Tibial nerve (tissue), 4 donors: ENCODE measurements at regions not wholly inside any gene's neighbourhood (a gene's known extent, or its start where the extent isn't known, plus 50 kb on each side); places are given as distances from the start of the nearest gene placed in this dataset.

ENCODE experiments used
- DNase-seq, 2 donors: peaks; one replicate each; pipeline ENCODE4 v3.0.0-alpha.2; 2019; ENCODE audit warnings: low spot score in 2 of 2
- H3K27ac ChIP-seq, 4 donors: fragments of 200-600 bp; sonication (generic) in 3 of 4; one replicate each; pipeline ENCODE4 v1.5.1; 2017 to 2019; ENCODE audit warnings: mild to moderate bottlenecking in 1 of 4
- H3K27me3 ChIP-seq, 2 donors: fragments of 200-600 bp; sonication (generic) in 1 of 2; one replicate each; pipeline versions ENCODE4 v1.5.1 to v1.6.0; 2017 to 2019
- H3K36me3 ChIP-seq, 3 donors: fragments of 200-600 bp; sonication (generic); one replicate each; pipeline ENCODE4 v1.5.1; 2018 to 2019
- H3K4me1 ChIP-seq, 4 donors: fragments of 200-600 bp; sonication (generic) in 3 of 4; one replicate each; pipeline ENCODE4 v1.5.1; 2017 to 2019
- H3K4me3 ChIP-seq, 4 donors: fragments of 200-600 bp; sonication (generic) in 3 of 4; one replicate each; pipeline ENCODE4 v1.5.1; 2017 to 2019; ENCODE audit warnings: mild to moderate bottlenecking in 1 of 4, moderate library complexity in 1 of 4
- H3K9me3 ChIP-seq, 4 donors: fragments of 200-600 bp; sonication (generic) in 3 of 4; one replicate each; pipeline ENCODE4 v1.5.1; 2017 to 2019
- CTCF ChIP-seq, 5 experiments: fragments of 200-600 bp in 3 of 5; fragments of 450-650 bp in 2 of 5; sonication (generic) in 3 of 5; IDR thresholded peaks; one replicate each; pipeline ENCODE4 v1.5.1; 2016 to 2019; ENCODE audit warnings: antibody characterized with exemption in 5 of 5, mild to moderate bottlenecking in 3 of 5, moderate library complexity in 2 of 5
- EP300 ChIP-seq, 2 donors: sonication (generic); formaldehyde crosslinking; IDR thresholded peaks; one replicate each; pipeline ENCODE4 v1.6.1; 2017; ENCODE audit warnings: antibody characterized with exemption in 2 of 2, mild to moderate bottlenecking in 1 of 2
- POLR2A ChIP-seq, 2 donors: fragments of 450-650 bp; IDR thresholded peaks; one replicate each; pipeline ENCODE4 v1.6.1; 2017; ENCODE audit warnings: antibody characterized with exemption in 2 of 2, mild to moderate bottlenecking in 2 of 2, moderate library complexity in 2 of 2
- WGBS, 2 donors: methylation state at CpG; one replicate each; pipeline ENCODE4 v1.1.5; 2018; 5-methylcytosine and 5-hydroxymethylcytosine counted together

- no peak for DNase-seq
- Histone ChIP-seq H3K4me1 (no peaks in the 10 kb centered on the region), H3K27ac (no peak overlapping the region), H3K4me3 (no peak overlapping the region), H3K9me3 (no peaks in the 10 kb centered on the region), H3K27me3 (no peaks in the 10 kb centered on the region), H3K36me3 (no peaks in the 10 kb centered on the region)
- TF ChIP-seq EP300 (IDR thresholded peaks at IDR 0.05) (no peak), POLR2A (IDR thresholded peaks at IDR 0.05) (no peak), CTCF (IDR thresholded peaks at IDR 0.05) (no peak)
Measured at GRCh38 chr2:116680256-116680936, 1134.1 kb upstream of the DDX18 start.

- Histone ChIP-seq H3K27me3 (no peaks in the 10 kb centered on the region), H3K4me1 (no peaks in the 10 kb centered on the region), H3K36me3 (no peaks in the 10 kb centered on the region), H3K27ac (no peak overlapping the region), H3K9me3 (peaks cover 0 to 6% (median 0%) of the 10 kb centered on the region in 4 donors), H3K4me3 (no peak overlapping the region)
- TF ChIP-seq EP300 (IDR thresholded peaks at IDR 0.05) (no peak), POLR2A (IDR thresholded peaks at IDR 0.05) (no peak), CTCF (IDR thresholded peaks at IDR 0.05) (no peak)
- no peak for DNase-seq
Measured at GRCh38 chr2:116687371-116687770, 1127.1 kb upstream of the DDX18 start.

- Histone ChIP-seq H3K27ac (no peak overlapping the region), H3K27me3 (no peaks in the 10 kb centered on the region), H3K36me3 (no peaks in the 10 kb centered on the region), H3K4me1 (no peaks in the 10 kb centered on the region), H3K4me3 (no peak overlapping the region), H3K9me3 (peaks cover 0 to 6% (median 0%) of the 10 kb centered on the region in 4 donors)
- no peak for DNase-seq
- WGBS, 2 donors: 50 to 65% methylated on average over 2 of the region's 2 CpGs
- TF ChIP-seq POLR2A (IDR thresholded peaks at IDR 0.05): no peak
- no peak for TF ChIP-seq CTCF (IDR thresholded peaks at IDR 0.05)
- TF ChIP-seq EP300 (IDR thresholded peaks at IDR 0.05): no peak
Measured at GRCh38 chr2:116692988-116693387, 1121.5 kb upstream of the DDX18 start.

- Histone ChIP-seq H3K9me3 (no peaks in the 10 kb centered on the region), H3K4me1 (no peaks in the 10 kb centered on the region), H3K27ac (no peak overlapping the region), H3K4me3 (no peak overlapping the region), H3K27me3 (no peaks in the 10 kb centered on the region), H3K36me3 (no peaks in the 10 kb centered on the region)
- TF ChIP-seq CTCF (IDR thresholded peaks at IDR 0.05) (no peak), EP300 (IDR thresholded peaks at IDR 0.05) (no peak), POLR2A (IDR thresholded peaks at IDR 0.05) (no peak)
- no peak for DNase-seq
- 82 to 87% methylated on average over 4 of the region's 4 CpGs for WGBS, 2 donors
Measured at GRCh38 chr2:116696223-116696622, 1118.3 kb upstream of the DDX18 start.

- Histone ChIP-seq H3K9me3 (no peaks in the 10 kb centered on the region), H3K4me1 (no peaks in the 10 kb centered on the region), H3K4me3 (no peak overlapping the region), H3K27me3 (no peaks in the 10 kb centered on the region), H3K27ac (no peak overlapping the region), H3K36me3 (no peaks in the 10 kb centered on the region)
- no peak for TF ChIP-seq POLR2A (IDR thresholded peaks at IDR 0.05)
- no peak for TF ChIP-seq EP300 (IDR thresholded peaks at IDR 0.05)
- no peak for TF ChIP-seq CTCF (IDR thresholded peaks at IDR 0.05)
- no peak for DNase-seq
Measured at GRCh38 chr2:116696903-116697302, 1117.6 kb upstream of the DDX18 start.
